Adrenal gland (tissue), 5 donors: ENCODE measurements at regions not wholly inside any gene's neighbourhood (a gene's known extent, or its start where the extent isn't known, plus 50 kb on each side); places are given as distances from the start of the nearest gene placed in this dataset.

Source experiments
- POLR2A ChIP-seq, 2 donors: fragments of 450-650 bp; IDR thresholded peaks; one replicate each; pipeline ENCODE4 v1.6.1; 2017; ENCODE audit warnings: antibody characterized with exemption in 2 of 2, mild to moderate bottlenecking in 2 of 2, moderate library complexity in 1 of 2
- TF ChIP-seq, protein P1 (sequence below), 6 experiments: fragments of 450-650 bp in 4 of 6; fragments of 200-600 bp in 2 of 6; sonication (generic) in 1 of 6; IDR thresholded peaks; 1 replicate in 5 of 6; 2 replicates in 1 of 6; pipeline versions ENCODE4 v1.5.1 to v1.8.0; 2016 to 2021; ENCODE audit warnings: antibody characterized with exemption in 6 of 6, mild to moderate bottlenecking in 2 of 6, moderate library complexity in 1 of 6
- donor health status: DM: no; HTN: no; CAD: no.

DNA sequence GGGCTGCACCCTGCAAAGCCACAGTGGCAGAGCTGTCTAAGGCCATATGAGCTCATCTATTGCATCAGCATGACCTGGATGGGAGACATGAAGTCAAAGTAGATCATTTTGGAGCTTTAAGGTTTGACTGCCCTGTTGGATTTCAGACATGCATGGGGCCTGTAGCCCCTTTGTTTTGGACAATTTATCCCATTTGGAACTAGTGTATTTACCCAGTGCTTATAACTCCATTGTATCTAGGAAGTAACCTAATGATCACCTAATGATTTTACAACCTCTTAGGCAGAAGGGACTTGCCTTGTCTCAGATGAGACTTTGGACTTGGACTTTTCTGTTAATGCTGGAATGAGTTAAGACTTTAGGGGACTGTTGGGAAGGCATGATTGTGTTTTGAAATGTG is 575.4 kb downstream of the EPM2A start:
- TF ChIP-seq, protein P1, sequence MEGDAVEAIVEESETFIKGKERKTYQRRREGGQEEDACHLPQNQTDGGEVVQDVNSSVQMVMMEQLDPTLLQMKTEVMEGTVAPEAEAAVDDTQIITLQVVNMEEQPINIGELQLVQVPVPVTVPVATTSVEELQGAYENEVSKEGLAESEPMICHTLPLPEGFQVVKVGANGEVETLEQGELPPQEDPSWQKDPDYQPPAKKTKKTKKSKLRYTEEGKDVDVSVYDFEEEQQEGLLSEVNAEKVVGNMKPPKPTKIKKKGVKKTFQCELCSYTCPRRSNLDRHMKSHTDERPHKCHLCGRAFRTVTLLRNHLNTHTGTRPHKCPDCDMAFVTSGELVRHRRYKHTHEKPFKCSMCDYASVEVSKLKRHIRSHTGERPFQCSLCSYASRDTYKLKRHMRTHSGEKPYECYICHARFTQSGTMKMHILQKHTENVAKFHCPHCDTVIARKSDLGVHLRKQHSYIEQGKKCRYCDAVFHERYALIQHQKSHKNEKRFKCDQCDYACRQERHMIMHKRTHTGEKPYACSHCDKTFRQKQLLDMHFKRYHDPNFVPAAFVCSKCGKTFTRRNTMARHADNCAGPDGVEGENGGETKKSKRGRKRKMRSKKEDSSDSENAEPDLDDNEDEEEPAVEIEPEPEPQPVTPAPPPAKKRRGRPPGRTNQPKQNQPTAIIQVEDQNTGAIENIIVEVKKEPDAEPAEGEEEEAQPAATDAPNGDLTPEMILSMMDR (IDR thresholded peaks at IDR 0.05), result no peak
- no peak for TF ChIP-seq POLR2A (IDR thresholded peaks at IDR 0.05)
